T-cell (primary cell): ENCODE measurements at regions not wholly inside any gene's neighbourhood (a gene's known extent, or its start where the extent isn't known, plus 50 kb on each side); places are given as distances from the start of the nearest gene placed in this dataset.

Experiments used
- ATAC-seq, 4 experiments: fragments of 200-7000 bp in 3 of 4; fragments of 150-1000 bp in 1 of 4; cut with Tn5 transposase; replicated peaks in 1 of 4; 1 replicate in 3 of 4; 2 replicates in 1 of 4; pipeline ENCODE4 v1.10.0; 2021; ENCODE audit warnings: moderate library complexity in 3 of 4, mild to moderate bottlenecking in 2 of 4, moderate number of reproducible peaks in 1 of 4
- CTCF ChIA-PET, 2 donors: fragments of 300-600 bp; sonication (Branson Sonifier 250); formaldehyde crosslinking; loops; one replicate each; lab custom pipeline; 2022; ENCODE audit warnings: antibody characterized with exemption in 2 of 2; lab: Charles Lee
- POLR2A ChIA-PET, 2 donors: fragments of 300-600 bp; sonication (Branson Sonifier 250); formaldehyde crosslinking; loops; one replicate each; lab custom pipeline; 2022; ENCODE audit warnings: antibody characterized with exemption in 2 of 2; lab: Charles Lee
- DNase-seq, 35 experiments: peaks; one replicate each; pipeline versions ENCODE4 v3.0.0 to v3.0.0-alpha.2; 2013 to 2023
- H3K27ac ChIP-seq: one replicate; pipeline ENCODE4 v1.5.1; 2013; ENCODE audit warnings: low read length
- H3K27me3 ChIP-seq, 2 experiments: replicated peaks in 1 of 2; 1 replicate in 1 of 2; 2 replicates in 1 of 2; pipeline versions ENCODE4 v1.6.1 to v1.7.0; 2013; ENCODE audit warnings: low read length in 1 of 2, mixed read lengths in 1 of 2; ENCODE audit not compliant: control insufficient read depth in 2 of 2, insufficient read depth in 2 of 2; ENCODE audit errors: extremely low read depth in 1 of 2
- H3K36me3 ChIP-seq, 2 donors: 1 replicate in 1 of 2; 2 replicates in 1 of 2; pipeline versions ENCODE4 v1.6.1 to v1.7.0; 2013; ENCODE audit warnings: low read length in 1 of 2; ENCODE audit not compliant: control insufficient read depth in 2 of 2, insufficient read depth in 1 of 2; ENCODE audit errors: extremely low read depth in 1 of 2
- H3K4me1 ChIP-seq, 2 experiments: 1 replicate in 1 of 2; 2 replicates in 1 of 2; pipeline versions ENCODE4 v1.6.1 to v1.7.0; 2013; ENCODE audit warnings: low read length in 2 of 2, mixed read lengths in 1 of 2; ENCODE audit not compliant: insufficient read depth in 2 of 2, control insufficient read depth in 1 of 2; ENCODE audit errors: extremely low read depth in 1 of 2
- H3K4me3 ChIP-seq, 2 donors: 1 replicate in 1 of 2; 2 replicates in 1 of 2; pipeline versions ENCODE4 v1.5.1 to v1.7.0; 2013; ENCODE audit warnings: mild to moderate bottlenecking in 2 of 2, low read length in 1 of 2, moderate library complexity in 1 of 2; ENCODE audit not compliant: control insufficient read depth in 1 of 2; ENCODE audit errors: extremely low read depth in 1 of 2
- H3K9me3 ChIP-seq: 2 replicates; pipeline ENCODE4 v1.7.0; 2013
- H3K27ac Mint-ChIP-seq, 2 donors: one replicate each; pipeline ENCODE4 v1.8.0; 2020 to 2021; ENCODE audit warnings: mild to moderate bottlenecking in 2 of 2, mixed read lengths in 2 of 2
- H3K27me3 Mint-ChIP-seq, 2 donors: one replicate each; pipeline ENCODE4 v1.8.0; 2021 to 2022; ENCODE audit warnings: mixed read lengths in 2 of 2
- H3K36me3 Mint-ChIP-seq: one replicate; pipeline ENCODE4 v1.8.0; 2021; ENCODE audit warnings: mixed read lengths
- H3K4me1 Mint-ChIP-seq, 3 donors: one replicate each; pipeline ENCODE4 v1.8.0; 2020 to 2022; ENCODE audit warnings: mixed read lengths in 3 of 3, mild to moderate bottlenecking in 1 of 3
- H3K4me3 Mint-ChIP-seq, 3 donors: one replicate each; pipeline ENCODE4 v1.8.0; 2020 to 2022; ENCODE audit warnings: mild to moderate bottlenecking in 3 of 3, mixed read lengths in 3 of 3, moderate library complexity in 3 of 3
- H3K9me3 Mint-ChIP-seq, 3 donors: one replicate each; pipeline ENCODE4 v1.8.0; 2020 to 2022; ENCODE audit warnings: mixed read lengths in 3 of 3
- WGBS: methylation state at CpG from one replicate; pipeline ENCODE4 v1.1.5; 2013; ENCODE audit warnings: missing lambda C conversion rate; ENCODE audit not compliant: insufficient coverage; 5-methylcytosine and 5-hydroxymethylcytosine counted together

DNA sequence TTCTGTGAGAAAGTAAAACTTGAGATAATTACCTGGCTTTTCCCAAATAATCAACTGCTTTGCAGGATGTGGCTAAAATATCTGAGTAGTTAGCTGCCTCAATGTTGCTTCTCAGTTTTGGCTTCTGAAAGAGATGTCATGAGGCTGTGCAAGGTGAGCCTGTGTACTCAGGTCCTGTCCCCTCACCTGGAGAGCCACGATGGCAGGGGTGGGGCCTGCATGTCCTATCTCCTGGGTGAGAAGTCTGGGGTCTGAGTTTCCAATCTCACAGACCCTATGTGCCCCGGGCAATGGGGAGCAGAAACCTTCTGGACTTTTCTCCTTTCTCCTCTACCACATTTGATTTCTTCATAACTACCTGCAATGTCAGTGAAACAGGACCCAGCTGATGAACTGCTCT is 338.6 kb upstream of the B3GAT1 start:
- H3K4me3 Mint-ChIP-seq: no peak overlapping the region
- H3K27ac ChIP-seq: no peak overlapping the region
- POLR2A ChIA-PET: no interaction called here

GRCh38 chr11:134749040-134749839 is 337.2 kb upstream of the B3GAT1 start:
- Mint-ChIP-seq H3K36me3 (no peaks in the 10 kb centered on the region), H3K9me3 (peaks cover 0 to 2% (median 0%) of the 10 kb centered on the region in 3 donors), H3K27me3 (peaks cover 19 to 25% of the 10 kb centered on the region in 2 donors), H3K27ac (no peak overlapping the region), H3K4me3 (no peak overlapping the region), H3K4me1 (no peaks in the 10 kb centered on the region)
- ChIA-PET CTCF (no interaction called here), POLR2A (no interaction called here)
- H3K27ac ChIP-seq: no peak overlapping the region
- H3K36me3 ChIP-seq: no peaks in the 10 kb centered on the region
- 43% methylated on average over 4 of the region's 5 CpGs for WGBS
- no peak overlapping the region for H3K4me3 ChIP-seq
- peak in 1 of 35 experiments; percentile 3 for DNase-seq
- H3K4me1 ChIP-seq: no peaks in the 10 kb centered on the region
- H3K9me3 ChIP-seq: no peaks in the 10 kb centered on the region
- H3K27me3 ChIP-seq: peaks cover 0 to 13% of the 10 kb centered on the region in 2 experiments
- no peak for ATAC-seq

More for the DNA sequence above, 338.6 kb upstream of the B3GAT1 start:
- Mint-ChIP-seq H3K9me3 (peaks cover 0 to 2% (median 0%) of the 10 kb centered on the region in 3 donors), H3K27me3 (peaks cover 22 to 25% of the 10 kb centered on the region in 2 donors), H3K4me1 (no peaks in the 10 kb centered on the region), H3K27ac (no peak overlapping the region), H3K36me3 (no peaks in the 10 kb centered on the region)
- DNase-seq: no peak
- no peak for ATAC-seq
- WGBS: no CpG with 5 or more reads among the region's 2 CpGs
- no peaks in the 10 kb centered on the region for H3K9me3 ChIP-seq
- CTCF ChIA-PET: no interaction called here
- no peaks in the 10 kb centered on the region for H3K36me3 ChIP-seq
- H3K27me3 ChIP-seq: peaks cover 0 to 26% of the 10 kb centered on the region in 2 experiments
- H3K4me1 ChIP-seq: no peaks in the 10 kb centered on the region
- H3K4me3 ChIP-seq: no peak overlapping the region

GRCh38 chr11:134746609-134747008 is 334.6 kb upstream of the B3GAT1 start:
- Histone ChIP-seq H3K27me3 (no peaks in the 10 kb centered on the region), H3K4me1 (no peaks in the 10 kb centered on the region), H3K27ac (no peak overlapping the region), H3K9me3 (no peaks in the 10 kb centered on the region), H3K36me3 (no peaks in the 10 kb centered on the region), H3K4me3 (no peak overlapping the region)
- ATAC-seq: no peak
- peaks cover 0 to 1% (median 0%) of the 10 kb centered on the region in 3 donors for H3K4me1 Mint-ChIP-seq
- WGBS: 60% methylated on average over 2 of the region's 2 CpGs
- no peaks in the 10 kb centered on the region for H3K36me3 Mint-ChIP-seq
- CTCF ChIA-PET: no interaction called here
- peaks cover 23 to 29% of the 10 kb centered on the region in 2 donors for H3K27me3 Mint-ChIP-seq
- no peak overlapping the region for H3K4me3 Mint-ChIP-seq
- no peak for DNase-seq
- H3K27ac Mint-ChIP-seq: no peak overlapping the region
- H3K9me3 Mint-ChIP-seq: peaks cover 0 to 2% (median 0%) of the 10 kb centered on the region in 3 donors
- POLR2A ChIA-PET: no interaction called here

- H3K27me3 ChIP-seq: no peaks in the 10 kb centered on the region
- H3K4me1 ChIP-seq: no peaks in the 10 kb centered on the region
- POLR2A ChIA-PET: no interaction called here
- Mint-ChIP-seq H3K36me3 (no peaks in the 10 kb centered on the region), H3K27ac (no peak overlapping the region), H3K9me3 (peaks cover 0 to 2% (median 0%) of the 10 kb centered on the region in 3 donors), H3K4me3 (no peak overlapping the region), H3K27me3 (peaks cover 23 to 29% of the 10 kb centered on the region in 2 donors), H3K4me1 (peaks cover 0 to 1% (median 0%) of the 10 kb centered on the region in 3 donors)
- peak in 1 of 35 experiments; percentile 3 for DNase-seq
- no peaks in the 10 kb centered on the region for H3K9me3 ChIP-seq
- H3K36me3 ChIP-seq: no peaks in the 10 kb centered on the region
- H3K27ac ChIP-seq: no peak overlapping the region
- no peak overlapping the region for H3K4me3 ChIP-seq
- 32% methylated on average over 3 of the region's 3 CpGs for WGBS
- no peak for ATAC-seq
- CTCF ChIA-PET: no interaction called here
Observed at GRCh38 chr11:134745456-134745855, 333.4 kb upstream of the B3GAT1 start.

GRCh38 chr11:134743820-134744195 is 331.8 kb upstream of the B3GAT1 start:
- DNase-seq (no peak), ATAC-seq (no peak)
- Mint-ChIP-seq H3K9me3 (peaks cover 0 to 2% (median 0%) of the 10 kb centered on the region in 3 donors), H3K27me3 (peaks cover 17 to 22% of the 10 kb centered on the region in 2 donors), H3K4me1 (peaks cover 0 to 1% (median 0%) of the 10 kb centered on the region in 3 donors), H3K4me3 (no peak overlapping the region), H3K27ac (no peak overlapping the region), H3K36me3 (no peaks in the 10 kb centered on the region)
- WGBS: 78% methylated on average over 1 of the region's 4 CpGs
- Histone ChIP-seq H3K27me3 (peaks cover 0 to 8% of the 10 kb centered on the region in 2 experiments), H3K9me3 (no peaks in the 10 kb centered on the region), H3K27ac (no peak overlapping the region), H3K4me3 (no peak overlapping the region), H3K4me1 (no peaks in the 10 kb centered on the region), H3K36me3 (no peaks in the 10 kb centered on the region)
- ChIA-PET POLR2A (no interaction called here), CTCF (no interaction called here)

- no peak overlapping the region for H3K4me3 Mint-ChIP-seq
Observed at GRCh38 chr11:134742956-134743819, 331.1 kb upstream of the B3GAT1 start.

More at GRCh38 chr11:134742956-134743819, 331.1 kb upstream of the B3GAT1 start:
- peaks cover 0 to 12% of the 10 kb centered on the region in 2 experiments for H3K27me3 ChIP-seq
- no peaks in the 10 kb centered on the region for H3K9me3 ChIP-seq
- DNase-seq: no peak
- no peak for ATAC-seq
- ChIA-PET CTCF (no interaction called here), POLR2A (no interaction called here)
- Mint-ChIP-seq H3K9me3 (no peaks in the 10 kb centered on the region), H3K27ac (no peak overlapping the region), H3K4me1 (peaks cover 0 to 1% (median 0%) of the 10 kb centered on the region in 3 donors), H3K27me3 (peaks cover 12 to 16% of the 10 kb centered on the region in 2 donors), H3K36me3 (no peaks in the 10 kb centered on the region)
- 67% methylated on average over 6 of the region's 12 CpGs for WGBS
- H3K4me1 ChIP-seq: no peaks in the 10 kb centered on the region
- H3K27ac ChIP-seq: no peak overlapping the region
- H3K36me3 ChIP-seq: no peaks in the 10 kb centered on the region
- no peak overlapping the region for H3K4me3 ChIP-seq
